Peyer's patch (tissue), 4 donors: ENCODE measurements at regions not wholly inside any gene's neighbourhood (a gene's known extent, or its start where the extent isn't known, plus 50 kb on each side); places are given as distances from the start of the nearest gene placed in this dataset.

Experiments used
- DNase-seq, 3 donors: peaks; one replicate each; pipeline ENCODE4 v3.0.0-alpha.2; 2017 to 2019
- H3K27ac ChIP-seq, 4 donors: fragments of 200-600 bp; sonication (generic); one replicate each; pipeline ENCODE4 v1.5.1; 2016 to 2019
- H3K27me3 ChIP-seq, 2 donors: fragments of 200-600 bp; sonication (generic); one replicate each; pipeline ENCODE4 v1.5.1; 2019
- H3K36me3 ChIP-seq, 3 donors: fragments of 200-600 bp; sonication (generic); one replicate each; pipeline ENCODE4 v1.5.1; 2016 to 2019
- H3K4me1 ChIP-seq, 4 donors: fragments of 200-600 bp; sonication (generic); one replicate each; pipeline ENCODE4 v1.5.1; 2016 to 2019
- H3K4me3 ChIP-seq, 4 donors: fragments of 200-600 bp; sonication (generic); 1 replicate in 3 of 4; 2 replicates in 1 of 4; pipeline ENCODE4 v1.5.1; 2016 to 2019; ENCODE audit warnings: mild to moderate bottlenecking in 1 of 4
- H3K9me3 ChIP-seq, 4 donors: fragments of 200-600 bp; sonication (generic); one replicate each; pipeline ENCODE4 v1.5.1; 2016 to 2019; ENCODE audit warnings: mild to moderate bottlenecking in 1 of 4
- POLR2A ChIP-seq, 2 donors: fragments of 450-650 bp; IDR thresholded peaks; one replicate each; pipeline ENCODE4 v1.5.1; 2017; ENCODE audit warnings: antibody characterized with exemption in 2 of 2, mild to moderate bottlenecking in 2 of 2, moderate library complexity in 2 of 2
- TF ChIP-seq, protein P1 (sequence below), 6 experiments: fragments of 450-650 bp in 4 of 6; fragments of 200-600 bp in 2 of 6; sonication (generic) in 1 of 6; IDR thresholded peaks; one replicate each; pipeline ENCODE4 v1.5.1; 2017 to 2019; ENCODE audit warnings: antibody characterized with exemption in 6 of 6, mild to moderate bottlenecking in 3 of 6, moderate library complexity in 1 of 6

DNA sequence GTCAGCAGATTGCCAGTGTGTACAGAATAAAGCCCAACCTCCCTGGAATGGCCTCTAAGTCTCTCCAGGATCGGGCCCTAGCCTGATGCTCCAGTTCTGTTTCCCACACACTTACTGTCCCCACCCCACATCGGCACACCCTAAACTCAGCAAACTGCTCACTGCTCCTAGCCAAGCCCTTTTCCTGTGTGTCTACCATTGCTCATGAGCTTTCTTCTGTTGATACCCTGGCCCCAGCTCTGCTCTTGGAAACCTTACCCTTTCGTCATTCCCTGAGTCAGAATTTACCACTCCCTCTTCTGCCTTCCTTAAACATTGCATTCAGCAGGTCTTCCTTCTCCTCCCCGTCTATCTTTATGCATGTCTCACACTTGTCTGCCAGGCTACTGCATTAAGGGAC, 158.9 kb downstream of the TMX1 start:
- Histone ChIP-seq H3K27ac (no peak overlapping the region), H3K4me3 (no peak overlapping the region), H3K27me3 (no peaks in the 10 kb centered on the region), H3K9me3 (no peaks in the 10 kb centered on the region), H3K36me3 (no peaks in the 10 kb centered on the region), H3K4me1 (peaks cover 0 to 20% (median 0%) of the 10 kb centered on the region in 4 donors)
- DNase-seq: no peak
- TF ChIP-seq, protein P1, sequence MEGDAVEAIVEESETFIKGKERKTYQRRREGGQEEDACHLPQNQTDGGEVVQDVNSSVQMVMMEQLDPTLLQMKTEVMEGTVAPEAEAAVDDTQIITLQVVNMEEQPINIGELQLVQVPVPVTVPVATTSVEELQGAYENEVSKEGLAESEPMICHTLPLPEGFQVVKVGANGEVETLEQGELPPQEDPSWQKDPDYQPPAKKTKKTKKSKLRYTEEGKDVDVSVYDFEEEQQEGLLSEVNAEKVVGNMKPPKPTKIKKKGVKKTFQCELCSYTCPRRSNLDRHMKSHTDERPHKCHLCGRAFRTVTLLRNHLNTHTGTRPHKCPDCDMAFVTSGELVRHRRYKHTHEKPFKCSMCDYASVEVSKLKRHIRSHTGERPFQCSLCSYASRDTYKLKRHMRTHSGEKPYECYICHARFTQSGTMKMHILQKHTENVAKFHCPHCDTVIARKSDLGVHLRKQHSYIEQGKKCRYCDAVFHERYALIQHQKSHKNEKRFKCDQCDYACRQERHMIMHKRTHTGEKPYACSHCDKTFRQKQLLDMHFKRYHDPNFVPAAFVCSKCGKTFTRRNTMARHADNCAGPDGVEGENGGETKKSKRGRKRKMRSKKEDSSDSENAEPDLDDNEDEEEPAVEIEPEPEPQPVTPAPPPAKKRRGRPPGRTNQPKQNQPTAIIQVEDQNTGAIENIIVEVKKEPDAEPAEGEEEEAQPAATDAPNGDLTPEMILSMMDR (IDR thresholded peaks at IDR 0.05): no peak
- no peak for TF ChIP-seq POLR2A (IDR thresholded peaks at IDR 0.05)

DNA sequence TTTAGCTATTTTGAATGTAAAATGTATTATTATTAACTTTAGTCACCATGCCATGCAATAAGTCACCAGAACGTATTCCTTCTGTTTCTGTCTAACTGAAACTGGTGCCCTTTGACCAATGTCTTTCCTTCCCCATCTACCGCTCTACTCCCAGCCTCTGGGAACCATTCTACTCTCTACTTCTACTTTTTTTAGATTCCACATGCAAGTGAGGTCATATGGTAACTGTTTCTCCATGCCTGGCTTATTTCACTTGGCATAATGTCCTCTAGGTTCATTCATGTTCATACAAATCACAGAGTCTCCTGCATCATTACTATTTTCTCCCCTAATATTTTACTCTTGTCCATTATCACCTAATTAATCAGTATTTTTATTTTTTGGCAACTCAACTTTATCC, 160.1 kb downstream of the TMX1 start:
- Histone ChIP-seq H3K4me3 (no peak overlapping the region), H3K9me3 (no peaks in the 10 kb centered on the region), H3K27me3 (no peaks in the 10 kb centered on the region), H3K27ac (peak overlapping the region in 1 of 4 donors; percentile 44), H3K36me3 (no peaks in the 10 kb centered on the region), H3K4me1 (peaks cover 0 to 13% (median 0%) of the 10 kb centered on the region in 4 donors)
- no peak for DNase-seq
- TF ChIP-seq POLR2A (IDR thresholded peaks at IDR 0.05): no peak

DNA sequence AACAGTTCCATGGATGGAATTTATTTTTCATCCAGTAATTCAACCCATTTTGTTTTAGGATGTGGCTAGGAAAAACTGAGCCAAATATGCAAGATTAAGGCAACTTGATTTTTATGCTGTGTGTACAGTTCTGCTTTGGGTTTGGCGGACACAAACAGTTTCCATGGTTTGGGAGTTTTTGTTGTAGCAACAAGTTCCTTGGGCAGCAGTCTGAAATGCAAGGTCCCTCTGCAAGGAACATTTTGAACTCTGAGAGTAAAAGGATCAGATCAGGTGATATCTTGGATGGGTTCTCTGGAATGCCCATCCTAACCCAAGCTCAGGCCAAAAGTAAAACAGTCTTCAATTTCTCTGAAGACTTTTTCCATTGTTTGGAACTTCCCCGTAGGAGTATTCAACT, 161.2 kb downstream of the TMX1 start:
- no peak for DNase-seq
- Histone ChIP-seq H3K27ac (peak overlapping the region in 1 of 4 donors; percentile 65), H3K4me3 (no peak overlapping the region), H3K27me3 (no peaks in the 10 kb centered on the region), H3K4me1 (peaks cover 0 to 6% (median 0%) of the 10 kb centered on the region in 4 donors), H3K9me3 (no peaks in the 10 kb centered on the region), H3K36me3 (no peaks in the 10 kb centered on the region)
- TF ChIP-seq, protein P1 (IDR thresholded peaks at IDR 0.05): no peak
- no peak for TF ChIP-seq POLR2A (IDR thresholded peaks at IDR 0.05)

DNA sequence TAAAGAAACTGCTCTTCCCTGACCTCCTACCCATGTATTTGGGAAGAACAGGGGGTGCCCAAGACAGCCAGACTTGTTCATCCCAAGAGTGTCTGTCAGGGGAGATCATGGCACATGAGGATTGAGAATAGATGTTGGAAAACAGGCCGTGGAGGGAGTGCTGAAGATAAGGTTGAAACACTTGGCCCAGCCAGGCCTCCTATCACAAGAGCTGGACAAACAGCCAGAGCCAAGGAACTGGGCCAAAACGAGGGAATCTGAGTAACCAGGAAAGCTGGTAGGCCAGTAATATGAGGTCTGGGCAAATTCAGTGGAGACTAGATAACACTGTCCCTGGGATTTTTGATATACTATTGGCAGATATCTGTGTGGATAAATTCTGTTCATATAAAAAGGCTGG, 161.7 kb downstream of the TMX1 start:
- Histone ChIP-seq H3K4me1 (peaks cover 0 to 4% (median 0%) of the 10 kb centered on the region in 4 donors), H3K27ac (peak overlapping the region in 1 of 4 donors; percentile 65), H3K9me3 (no peaks in the 10 kb centered on the region), H3K27me3 (no peaks in the 10 kb centered on the region), H3K4me3 (no peak overlapping the region), H3K36me3 (no peaks in the 10 kb centered on the region)
- no peak for DNase-seq
- TF ChIP-seq POLR2A (IDR thresholded peaks at IDR 0.05): no peak

DNA sequence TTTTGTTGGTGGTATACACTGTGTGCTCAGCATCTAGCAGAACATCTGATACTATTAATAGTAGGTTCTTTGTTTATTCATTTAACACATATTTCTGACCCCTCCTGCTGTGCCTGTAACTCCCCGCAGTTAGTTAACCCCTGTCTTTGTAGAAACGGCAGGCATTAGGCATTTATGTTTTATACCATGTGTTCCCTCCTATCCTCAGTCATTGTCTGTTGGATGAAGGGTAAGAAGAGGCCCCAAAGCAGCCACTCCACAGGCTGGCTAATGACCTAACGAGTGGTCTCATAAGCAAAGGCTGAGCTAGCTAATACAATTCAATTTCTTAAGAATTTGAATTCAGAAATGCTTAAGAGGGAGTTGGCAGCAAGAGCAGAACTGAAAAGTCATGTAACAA, 170.8 kb downstream of the TMX1 start:
- no peak for TF ChIP-seq POLR2A (IDR thresholded peaks at IDR 0.05)
- TF ChIP-seq, protein P1 (IDR thresholded peaks at IDR 0.05): no peak
- Histone ChIP-seq H3K27ac (no peak overlapping the region), H3K9me3 (no peaks in the 10 kb centered on the region)

DNA sequence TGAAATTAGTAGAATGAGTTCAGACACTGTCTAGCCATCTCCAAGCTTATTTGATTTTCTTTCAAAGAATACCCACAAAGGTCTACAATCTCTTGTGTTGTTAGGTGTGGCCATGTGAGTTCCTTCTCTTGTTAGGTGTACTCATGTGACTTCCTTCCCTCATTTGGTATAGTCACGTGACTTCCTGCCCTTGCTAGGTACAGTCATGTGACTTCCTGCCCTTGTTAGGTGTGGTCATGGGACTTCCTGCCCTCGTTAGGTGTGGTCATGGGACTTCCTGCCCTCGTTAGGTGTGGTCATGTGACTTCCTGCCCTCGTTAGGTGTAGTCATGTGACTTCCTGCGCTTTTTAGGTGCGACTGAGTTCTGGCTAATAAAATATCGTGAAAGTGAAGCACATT, 179.6 kb downstream of the TMX1 start:
- Histone ChIP-seq H3K4me1 (no peaks in the 10 kb centered on the region), H3K36me3 (no peaks in the 10 kb centered on the region), H3K27ac (no peak overlapping the region), H3K4me3 (no peak overlapping the region), H3K9me3 (peaks cover 0 to 9% (median 4%) of the 10 kb centered on the region in 4 donors), H3K27me3 (no peaks in the 10 kb centered on the region)
- DNase-seq: no peak
- TF ChIP-seq, protein P1 (IDR thresholded peaks at IDR 0.05): no peak
- no peak for TF ChIP-seq POLR2A (IDR thresholded peaks at IDR 0.05)

More for the DNA sequence above, 170.8 kb downstream of the TMX1 start:
- no peak overlapping the region for H3K4me3 ChIP-seq
- H3K36me3 ChIP-seq: no peaks in the 10 kb centered on the region
- H3K4me1 ChIP-seq: no peaks in the 10 kb centered on the region
- DNase-seq: no peak
- no peaks in the 10 kb centered on the region for H3K27me3 ChIP-seq

DNA sequence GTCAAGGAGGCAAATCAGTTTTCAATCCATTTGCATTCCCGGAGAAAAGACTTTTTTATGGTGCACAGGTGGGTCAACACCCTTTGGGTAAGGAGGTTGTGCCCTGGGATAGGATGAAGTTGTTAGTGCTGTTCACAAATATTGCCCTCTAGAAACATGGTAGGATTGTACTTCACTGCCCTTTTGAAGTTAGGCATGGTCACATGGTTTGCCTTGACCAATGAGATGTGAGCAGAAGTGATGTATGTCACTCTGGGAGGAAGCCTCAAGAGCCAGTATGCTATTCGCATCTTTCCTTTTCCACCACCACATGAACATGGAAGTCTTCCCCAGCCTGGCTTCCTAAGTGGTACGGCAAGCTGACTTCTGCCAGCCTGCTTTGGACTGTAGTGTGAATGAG, 182.7 kb downstream of the TMX1 start:
- H3K36me3 ChIP-seq: no peaks in the 10 kb centered on the region
- H3K4me1 ChIP-seq: no peaks in the 10 kb centered on the region
- TF ChIP-seq POLR2A (IDR thresholded peaks at IDR 0.05): no peak
- TF ChIP-seq, protein P1 (IDR thresholded peaks at IDR 0.05): no peak
- H3K27ac ChIP-seq: no peak overlapping the region
- H3K9me3 ChIP-seq: peaks cover 0 to 9% (median 4%) of the 10 kb centered on the region in 4 donors
- no peaks in the 10 kb centered on the region for H3K27me3 ChIP-seq
- no peak for DNase-seq
- H3K4me3 ChIP-seq: no peak overlapping the region
